Activated CD8-positive, alpha-beta memory T cell treated with anti-CD3 and anti-CD28 coated beads for 4 hours (primary cell): ENCODE measurements at regions not wholly inside any gene's neighbourhood (a gene's known extent, or its start where the extent isn't known, plus 50 kb on each side); places are given as distances from the start of the nearest gene placed in this dataset.

Source experiments
- DNase-seq, 2 donors: peaks; one replicate each; pipeline ENCODE4 v3.0.0-alpha.2; 2020; ENCODE audit warnings: low read depth in 2 of 2

DNA sequence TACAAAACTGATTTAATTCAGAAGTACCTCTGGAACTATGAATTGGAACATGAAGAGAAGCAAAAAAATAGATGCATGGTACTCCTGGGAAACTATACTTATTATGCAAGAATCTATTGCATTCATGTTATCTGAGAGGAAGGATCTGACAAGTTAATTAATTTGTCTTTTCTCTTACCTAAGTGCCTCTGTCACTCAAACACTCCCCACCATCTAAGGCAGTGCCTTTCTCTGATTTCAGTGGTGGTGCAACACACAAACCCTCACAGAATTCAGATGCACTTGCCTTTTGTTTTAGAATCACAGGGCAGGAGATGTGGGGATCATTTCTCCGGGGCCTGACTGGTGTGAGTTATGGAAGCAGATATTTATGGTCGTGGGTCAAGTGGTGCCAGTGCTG is 52.5 kb upstream of the C9orf72 start:
- DNase-seq = no peak

- no peak for DNase-seq
These were observed 53.2 kb upstream of the C9orf72 start for GRCh38 chr9:27626244-27627187.

DNA sequence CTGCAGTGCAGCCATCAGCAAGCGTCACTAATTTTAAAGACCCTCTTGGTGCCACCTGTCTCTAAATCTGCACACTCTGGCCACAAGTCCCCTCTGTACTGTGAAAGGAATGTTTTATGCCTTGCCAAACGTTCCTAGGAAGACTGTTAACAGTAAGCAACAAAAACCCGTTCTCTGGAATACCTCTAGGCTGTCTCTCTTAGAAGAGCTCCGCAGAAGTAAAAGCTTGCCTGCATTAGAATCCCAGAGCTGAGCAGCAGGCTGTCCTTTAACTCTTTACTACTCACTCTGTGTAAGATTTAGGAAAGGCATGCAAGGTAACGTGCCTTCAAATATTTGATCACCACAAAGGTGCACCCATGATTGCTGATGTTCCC is 53.9 kb upstream of the C9orf72 start:
- no peak for DNase-seq

GRCh38 chr9:27628311-27628710 is 55.0 kb upstream of the C9orf72 start:
- no peak for DNase-seq

DNA sequence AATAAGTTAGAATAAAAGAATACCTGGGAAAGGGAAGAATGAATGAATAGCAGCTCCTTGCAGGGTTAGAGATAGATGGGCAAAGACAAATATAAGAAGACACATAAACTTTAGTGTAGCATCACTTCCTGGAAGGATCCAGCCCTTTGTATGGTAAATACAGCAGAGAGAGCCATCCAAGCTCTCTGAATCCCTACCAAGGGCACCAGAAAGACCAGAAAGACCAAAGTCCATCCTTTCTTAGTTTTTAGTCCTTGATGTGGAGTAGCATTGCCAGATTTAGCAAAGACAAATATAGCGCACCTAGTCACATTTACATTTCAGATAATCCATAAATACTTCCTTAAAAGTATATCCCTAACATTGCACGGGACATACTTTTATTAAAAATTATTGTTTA is 56.1 kb upstream of the C9orf72 start:
- no peak for DNase-seq

DNA sequence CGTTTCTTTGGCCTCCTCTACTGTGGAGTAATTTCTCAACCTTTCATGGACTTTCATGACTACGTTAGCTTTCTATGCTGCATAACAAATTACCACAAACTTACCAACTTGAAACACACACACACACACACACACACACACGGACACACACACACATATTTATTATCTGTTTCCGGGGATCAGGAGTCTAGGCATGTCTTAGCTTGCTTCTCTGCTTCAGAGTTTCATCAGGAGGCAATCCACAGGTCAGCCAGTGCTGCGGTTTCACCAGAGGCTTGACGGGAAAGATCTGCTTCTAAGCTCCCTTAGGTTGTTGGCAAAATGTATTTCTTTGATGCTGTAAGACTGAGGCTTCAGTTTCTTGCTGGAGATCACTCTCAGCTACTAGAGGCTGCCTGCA is 59.0 kb upstream of the C9orf72 start:
- no peak for DNase-seq

- no peak for DNase-seq
These were observed 60.5 kb upstream of the C9orf72 start for GRCh38 chr9:27633764-27634163.

GRCh38 chr9:27634879-27635278 is 61.6 kb upstream of the C9orf72 start:
- DNase-seq = no peak

DNA sequence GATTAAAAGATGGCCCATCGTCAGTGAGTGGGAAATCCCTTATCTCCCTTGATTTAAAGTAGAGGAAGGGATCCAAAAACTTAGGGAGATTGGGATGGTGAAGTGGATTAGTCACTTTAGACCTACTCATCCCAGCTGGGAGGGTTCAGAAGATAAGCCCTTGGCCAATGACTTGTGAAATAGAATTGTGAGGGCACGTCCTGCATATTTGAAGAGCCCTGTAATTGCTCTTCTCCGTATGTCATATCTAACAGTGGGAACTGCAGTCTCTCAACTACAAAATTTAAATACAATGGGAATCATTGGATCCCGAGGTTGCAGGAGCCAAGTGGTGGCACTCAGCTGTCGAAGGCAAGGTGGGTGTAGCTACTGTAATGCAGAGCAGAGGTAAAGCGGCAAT is 65.4 kb upstream of the C9orf72 start:
- no peak for DNase-seq

GRCh38 chr9:27645161-27645840 is 72.0 kb upstream of the C9orf72 start:
- no peak for DNase-seq

DNA sequence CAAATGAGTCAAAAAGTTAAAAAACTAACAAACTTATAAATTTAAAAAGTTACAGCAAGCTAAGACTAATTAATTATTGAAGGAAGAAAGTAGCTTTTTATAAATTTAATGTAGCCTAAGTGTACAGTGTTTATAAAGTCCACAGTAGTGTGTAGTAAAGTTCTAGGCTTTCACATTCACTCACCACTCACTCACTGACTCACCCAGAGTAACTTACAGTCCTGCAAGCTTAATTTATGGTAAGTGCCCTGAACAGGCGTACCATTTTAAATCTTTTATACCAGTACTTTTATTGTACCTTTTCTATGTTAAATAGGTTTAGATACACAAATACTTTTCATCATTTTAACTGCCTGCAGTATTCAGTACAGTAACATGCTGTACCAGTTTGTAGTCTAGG is 80.0 kb upstream of the C9orf72 start:
- DNase-seq = no peak

GRCh38 chr9:27653957-27654356 is 80.7 kb upstream of the C9orf72 start:
- DNase-seq = no peak

GRCh38 chr9:27654629-27655285 is 81.5 kb upstream of the C9orf72 start:
- no peak for DNase-seq

- no peak for DNase-seq
These were observed 82.2 kb upstream of the C9orf72 start for GRCh38 chr9:27655441-27655840.

GRCh38 chr9:27659001-27659400 is 85.7 kb upstream of the C9orf72 start:
- no peak for DNase-seq

GRCh38 chr9:27659571-27659970 is 86.3 kb upstream of the C9orf72 start:
- no peak for DNase-seq

- no peak for DNase-seq
These were observed 86.9 kb upstream of the C9orf72 start for GRCh38 chr9:27660148-27660547.

- no peak for DNase-seq
These were observed 90.2 kb upstream of the C9orf72 start for GRCh38 chr9:27663526-27663925.

- DNase-seq = no peak
These were observed 91.0 kb upstream of the C9orf72 start for GRCh38 chr9:27664121-27664779.

GRCh38 chr9:27665136-27665535 is 91.9 kb upstream of the C9orf72 start:
- no peak for DNase-seq

DNA sequence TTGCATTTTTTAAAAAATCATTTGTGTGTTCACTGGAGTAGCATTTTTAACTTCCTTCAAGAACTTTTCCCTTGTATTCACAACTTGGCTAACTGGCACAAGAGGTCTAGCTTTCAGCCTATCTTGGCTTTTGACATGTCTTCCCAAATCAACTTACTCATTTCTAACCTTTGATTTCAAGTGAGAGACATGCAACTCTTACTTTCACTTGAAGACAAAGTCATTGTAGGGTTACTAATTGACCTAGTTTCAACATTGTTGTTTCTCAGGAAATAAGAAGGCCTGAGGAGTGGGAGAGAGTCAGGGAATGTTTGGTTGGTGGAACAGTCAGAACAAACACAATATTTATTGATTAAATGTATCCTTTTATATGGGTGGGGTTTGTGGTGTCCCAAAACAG is 95.0 kb upstream of the C9orf72 start:
- no peak for DNase-seq

GRCh38 chr9:27671636-27672035 is 98.4 kb upstream of the C9orf72 start:
- no peak for DNase-seq
